Tibial nerve (tissue), 4 donors: ENCODE measurements at regions not wholly inside any gene's neighbourhood (a gene's known extent, or its start where the extent isn't known, plus 50 kb on each side); places are given as distances from the start of the nearest gene placed in this dataset. TPM values are rescaled to one million over a fixed set of nuclear protein-coding genes. Genes with fewer than 3 reads are reported as not detected.
"Not testable (repeated sequence)": the region's sequence is repeated elsewhere in the genome, so short reads cannot be mapped to it uniquely, and the experiment has no call there.

Source experiments
- DNase-seq, 2 donors: peaks; one replicate each; pipeline ENCODE4 v3.0.0-alpha.2; 2019; ENCODE audit warnings: low spot score in 2 of 2
- H3K27ac ChIP-seq, 4 donors: fragments of 200-600 bp; sonication (generic) in 3 of 4; one replicate each; pipeline ENCODE4 v1.5.1; 2017 to 2019; ENCODE audit warnings: mild to moderate bottlenecking in 1 of 4
- H3K27me3 ChIP-seq, 2 donors: fragments of 200-600 bp; sonication (generic) in 1 of 2; one replicate each; pipeline versions ENCODE4 v1.5.1 to v1.6.0; 2017 to 2019
- H3K36me3 ChIP-seq, 3 donors: fragments of 200-600 bp; sonication (generic); one replicate each; pipeline ENCODE4 v1.5.1; 2018 to 2019
- H3K4me1 ChIP-seq, 4 donors: fragments of 200-600 bp; sonication (generic) in 3 of 4; one replicate each; pipeline ENCODE4 v1.5.1; 2017 to 2019
- H3K4me3 ChIP-seq, 4 donors: fragments of 200-600 bp; sonication (generic) in 3 of 4; one replicate each; pipeline ENCODE4 v1.5.1; 2017 to 2019; ENCODE audit warnings: mild to moderate bottlenecking in 1 of 4, moderate library complexity in 1 of 4
- H3K9me3 ChIP-seq, 4 donors: fragments of 200-600 bp; sonication (generic) in 3 of 4; one replicate each; pipeline ENCODE4 v1.5.1; 2017 to 2019
- WGBS, 2 donors: methylation state at CpG; one replicate each; pipeline ENCODE4 v1.1.5; 2018; 5-methylcytosine and 5-hydroxymethylcytosine counted together
- small RNA-seq: library from RNA; depleted of rRNA; stranded (forward); fragments of <200 nt; gene quantifications from one replicate; pipeline ENCODE3, GENCODE V24; 2016

- not testable (repeated sequence) for H3K4me1 ChIP-seq, H3K36me3 ChIP-seq, H3K9me3 ChIP-seq, H3K4me3 ChIP-seq, H3K27ac ChIP-seq, DNase-seq, H3K27me3 ChIP-seq
- no CpG with 5 or more reads among the region's 64 CpGs for WGBS, 2 donors
Measured at GRCh38 chr21:8251701-8252100, 2269.7 kb upstream of the TPTE start.

GRCh38 chr21:8255094-8255493 is 2266.3 kb upstream of the TPTE start:
- not testable (repeated sequence) for H3K36me3 ChIP-seq, H3K27me3 ChIP-seq, H3K4me3 ChIP-seq, DNase-seq, H3K9me3 ChIP-seq, H3K27ac ChIP-seq, H3K4me1 ChIP-seq
- no CpG with 5 or more reads among the region's 30 CpGs for WGBS, 2 donors

- not testable (repeated sequence) for H3K36me3 ChIP-seq, DNase-seq, H3K27ac ChIP-seq
Measured at GRCh38 chr21:8257083-8257799, 2264.1 kb upstream of the TPTE start.

GRCh38 chr21:8260065-8260627 is 2261.2 kb upstream of the TPTE start:
- DNase-seq, H3K27me3 ChIP-seq, H3K9me3 ChIP-seq, H3K27ac ChIP-seq, H3K4me3 ChIP-seq, H3K36me3 ChIP-seq, H3K4me1 ChIP-seq: not testable (repeated sequence)
- WGBS, 2 donors, result no CpG with 5 or more reads among the region's 66 CpGs

More at GRCh38 chr21:8257083-8257799, 2264.1 kb upstream of the TPTE start:
- WGBS, 2 donors, result no CpG with 5 or more reads among the region's 143 CpGs
- not testable (repeated sequence) for H3K4me1 ChIP-seq, H3K4me3 ChIP-seq, H3K27me3 ChIP-seq, H3K9me3 ChIP-seq

Small RNAs in the stretch of these regions (small RNA-seq; reads per million reads assigned to genes)
- gene MIR3648-1 (not detected), gene MIR3687-1 (not detected), gene MIR6724-1 (not detected), gene MIR6724-2 (not detected), gene RF01518 (not detected), gene RNA5-8SN2 (not detected)
